ENCODE measurements at regions not wholly inside any gene's neighbourhood (a gene's known extent, or its start where the extent isn't known, plus 50 kb on each side); places are given as distances from the start of the nearest gene placed in this dataset.

DNA sequence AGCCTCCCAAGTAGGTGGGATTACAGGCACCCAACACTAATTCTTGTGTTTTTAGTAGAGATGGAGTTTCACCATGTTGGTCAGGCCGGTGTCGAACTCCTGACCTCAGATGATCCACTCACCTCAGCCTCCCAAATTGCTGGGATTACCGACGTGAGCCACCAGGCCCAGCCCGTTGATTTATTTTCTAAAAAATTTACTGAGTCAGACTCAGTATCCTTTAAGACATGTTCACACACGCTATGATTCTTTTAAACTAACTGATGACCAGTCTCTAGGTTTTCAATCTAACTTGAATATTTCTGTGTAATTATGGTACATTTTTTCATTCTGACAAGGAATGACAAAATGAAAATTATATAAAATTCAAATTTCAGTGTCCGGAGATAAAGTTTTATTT lies 114.5 kb downstream of the MMUT start:
- 87% methylated on average over 7 of the region's 7 CpGs for WGBS
- Histone ChIP-seq H3K4me3 (ENCODE audit: low read depth in 1 of 3, low read length in 3 of 3) (no peak overlapping the region), H3K9ac (ENCODE audit: low read depth in 1 of 2, low read length in 2 of 2) (no peak overlapping the region), H3K27ac (ENCODE audit: low read depth in 1 of 2, low read length in 2 of 2) (no peak overlapping the region), H3K27me3 (ENCODE audit: control insufficient read depth in 4 of 4, insufficient read depth in 4 of 4, low read length in 3 of 4) (no peaks in the 10 kb centered on the region), H3K4me1 (ENCODE audit: control insufficient read depth in 4 of 4, insufficient read depth in 4 of 4, low read length in 3 of 4) (no peaks in the 10 kb centered on the region), H3K9me3 (ENCODE audit: control insufficient read depth in 4 of 4, low read length in 3 of 4) (no peaks in the 10 kb centered on the region), H3K36me3 (ENCODE audit: control insufficient read depth in 4 of 4, insufficient read depth in 3 of 4, low read depth in 1 of 4, low read length in 3 of 4) (no peaks in the 10 kb centered on the region)
- no peak for DNase-seq (ENCODE audit: low spot score)
- TF ChIP-seq MAX (IDR thresholded peaks at IDR 0.05) (no peak), NR2F2 (IDR thresholded peaks at IDR 0.05) (no peak), HNF4G (IDR thresholded peaks at IDR 0.05) (no peak), YY1 (IDR thresholded peaks at IDR 0.05) (no peak), RXRA (IDR thresholded peaks at IDR 0.05) (no peak), SP1 (IDR thresholded peaks at IDR 0.05) (no peak), GABPA (IDR thresholded peaks at IDR 0.05 in 1 of 2, conservative IDR thresholded peaks at IDR 0.05 in 1 of 2) (no peak), CTCF (IDR thresholded peaks at IDR 0.05; ENCODE audit: low read depth, low read length, missing input control) (no peak), JUND (IDR thresholded peaks at IDR 0.05) (no peak), FOXA2 (IDR thresholded peaks at IDR 0.05) (no peak), TAF1 (conservative IDR thresholded peaks at IDR 0.05) (no peak), RAD21 (IDR thresholded peaks at IDR 0.05) (no peak), ZBTB33 (IDR thresholded peaks at IDR 0.05) (no peak), FOXA1 (IDR thresholded peaks at IDR 0.05) (no peak), HNF4A (conservative IDR thresholded peaks at IDR 0.05) (no peak), EGR1 (IDR thresholded peaks at IDR 0.05; ENCODE audit: low read depth in 2 of 2) (no peak)
- TF ChIP-seq, protein P1, sequence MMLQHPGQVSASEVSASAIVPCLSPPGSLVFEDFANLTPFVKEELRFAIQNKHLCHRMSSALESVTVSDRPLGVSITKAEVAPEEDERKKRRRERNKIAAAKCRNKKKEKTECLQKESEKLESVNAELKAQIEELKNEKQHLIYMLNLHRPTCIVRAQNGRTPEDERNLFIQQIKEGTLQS (IDR thresholded peaks at IDR 0.05), result no peak
- TF ChIP-seq, protein P2, sequence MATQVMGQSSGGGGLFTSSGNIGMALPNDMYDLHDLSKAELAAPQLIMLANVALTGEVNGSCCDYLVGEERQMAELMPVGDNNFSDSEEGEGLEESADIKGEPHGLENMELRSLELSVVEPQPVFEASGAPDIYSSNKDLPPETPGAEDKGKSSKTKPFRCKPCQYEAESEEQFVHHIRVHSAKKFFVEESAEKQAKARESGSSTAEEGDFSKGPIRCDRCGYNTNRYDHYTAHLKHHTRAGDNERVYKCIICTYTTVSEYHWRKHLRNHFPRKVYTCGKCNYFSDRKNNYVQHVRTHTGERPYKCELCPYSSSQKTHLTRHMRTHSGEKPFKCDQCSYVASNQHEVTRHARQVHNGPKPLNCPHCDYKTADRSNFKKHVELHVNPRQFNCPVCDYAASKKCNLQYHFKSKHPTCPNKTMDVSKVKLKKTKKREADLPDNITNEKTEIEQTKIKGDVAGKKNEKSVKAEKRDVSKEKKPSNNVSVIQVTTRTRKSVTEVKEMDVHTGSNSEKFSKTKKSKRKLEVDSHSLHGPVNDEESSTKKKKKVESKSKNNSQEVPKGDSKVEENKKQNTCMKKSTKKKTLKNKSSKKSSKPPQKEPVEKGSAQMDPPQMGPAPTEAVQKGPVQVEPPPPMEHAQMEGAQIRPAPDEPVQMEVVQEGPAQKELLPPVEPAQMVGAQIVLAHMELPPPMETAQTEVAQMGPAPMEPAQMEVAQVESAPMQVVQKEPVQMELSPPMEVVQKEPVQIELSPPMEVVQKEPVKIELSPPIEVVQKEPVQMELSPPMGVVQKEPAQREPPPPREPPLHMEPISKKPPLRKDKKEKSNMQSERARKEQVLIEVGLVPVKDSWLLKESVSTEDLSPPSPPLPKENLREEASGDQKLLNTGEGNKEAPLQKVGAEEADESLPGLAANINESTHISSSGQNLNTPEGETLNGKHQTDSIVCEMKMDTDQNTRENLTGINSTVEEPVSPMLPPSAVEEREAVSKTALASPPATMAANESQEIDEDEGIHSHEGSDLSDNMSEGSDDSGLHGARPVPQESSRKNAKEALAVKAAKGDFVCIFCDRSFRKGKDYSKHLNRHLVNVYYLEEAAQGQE (IDR thresholded peaks at IDR 0.05), result no peak

All from liver (tissue), 8 donors.